ENCODE measurements at regions not wholly inside any gene's neighbourhood (a gene's known extent, or its start where the extent isn't known, plus 50 kb on each side); places are given as distances from the start of the nearest gene placed in this dataset.

DNA sequence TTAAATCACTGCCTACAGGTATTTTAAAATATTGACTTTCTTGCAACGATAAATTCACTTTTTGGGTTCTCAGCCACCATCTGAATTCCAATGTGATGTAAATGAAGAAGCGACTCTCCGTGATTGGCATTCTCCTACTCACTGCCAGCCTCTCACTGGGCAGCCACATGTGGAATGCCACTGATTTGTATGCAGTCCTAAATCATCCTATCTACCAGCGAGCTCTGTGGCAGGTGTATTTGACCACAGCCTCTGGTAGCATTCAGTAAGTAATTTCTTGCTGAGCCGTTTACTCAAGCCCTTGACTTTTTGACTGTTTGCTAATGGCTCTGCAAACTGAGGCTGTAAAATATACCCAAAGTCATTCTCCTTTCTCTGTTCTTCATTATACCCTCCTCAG, 559.0 kb upstream of the SLC10A2 start:
- ChIA-PET CTCF (no interaction called here), POLR2A (no interaction called here)
- no peaks in the 10 kb centered on the region for H3K36me3 ChIP-seq (ENCODE audit: control insufficient read depth in 2 of 2, insufficient read depth in 1 of 2, low read length in 2 of 2)
- H3K9me3 ChIP-seq (ENCODE audit: control insufficient read depth, insufficient read depth, low read depth, low read length): no peaks in the 10 kb centered on the region
- H3K4me3 ChIP-seq (ENCODE audit: low read depth, low read length): no peak overlapping the region
- H3K4me1 ChIP-seq (ENCODE audit: control insufficient read depth, insufficient read depth, low read length): no peaks in the 10 kb centered on the region
- TF ChIP-seq ZFP69B (tag by site-specific recombination; IDR thresholded peaks at IDR 0.05) (no peak), ZNF701 (tag by site-specific recombination; IDR thresholded peaks at IDR 0.05) (no peak), ZNF10 (tag by site-specific recombination; IDR thresholded peaks at IDR 0.05) (no peak)
- no peak overlapping the region for H3K27ac ChIP-seq (ENCODE audit: extremely low read depth, low read depth, low read length)

DNA sequence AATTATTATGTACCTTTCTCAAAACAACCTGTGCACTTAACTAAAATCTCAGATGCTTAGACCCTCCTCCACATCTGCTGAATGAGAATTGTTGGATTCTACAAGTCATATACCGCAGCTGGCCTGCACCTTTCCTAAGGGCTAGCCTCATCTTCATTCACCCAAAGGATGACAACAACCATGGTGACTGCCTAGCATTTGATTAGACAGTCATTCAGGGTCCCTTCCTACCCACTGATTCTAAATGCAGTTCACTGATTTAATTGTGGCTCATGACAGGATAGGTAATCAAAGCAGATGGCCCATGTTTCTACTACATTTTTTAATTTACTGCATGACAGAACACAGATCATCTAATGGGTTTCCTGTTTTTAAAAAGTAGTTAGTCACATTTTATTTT, 551.9 kb upstream of the SLC10A2 start:
- POLR2A ChIA-PET: no interaction called here
- H3K9me3 ChIP-seq (ENCODE audit: control insufficient read depth, insufficient read depth, low read depth, low read length): no peaks in the 10 kb centered on the region
- CTCF ChIA-PET: no interaction called here
- H3K4me3 ChIP-seq (ENCODE audit: low read depth, low read length): no peak overlapping the region
- TF ChIP-seq OSR2 (tag by site-specific recombination; IDR thresholded peaks at IDR 0.05): no peak
- TF ChIP-seq, protein P1, sequence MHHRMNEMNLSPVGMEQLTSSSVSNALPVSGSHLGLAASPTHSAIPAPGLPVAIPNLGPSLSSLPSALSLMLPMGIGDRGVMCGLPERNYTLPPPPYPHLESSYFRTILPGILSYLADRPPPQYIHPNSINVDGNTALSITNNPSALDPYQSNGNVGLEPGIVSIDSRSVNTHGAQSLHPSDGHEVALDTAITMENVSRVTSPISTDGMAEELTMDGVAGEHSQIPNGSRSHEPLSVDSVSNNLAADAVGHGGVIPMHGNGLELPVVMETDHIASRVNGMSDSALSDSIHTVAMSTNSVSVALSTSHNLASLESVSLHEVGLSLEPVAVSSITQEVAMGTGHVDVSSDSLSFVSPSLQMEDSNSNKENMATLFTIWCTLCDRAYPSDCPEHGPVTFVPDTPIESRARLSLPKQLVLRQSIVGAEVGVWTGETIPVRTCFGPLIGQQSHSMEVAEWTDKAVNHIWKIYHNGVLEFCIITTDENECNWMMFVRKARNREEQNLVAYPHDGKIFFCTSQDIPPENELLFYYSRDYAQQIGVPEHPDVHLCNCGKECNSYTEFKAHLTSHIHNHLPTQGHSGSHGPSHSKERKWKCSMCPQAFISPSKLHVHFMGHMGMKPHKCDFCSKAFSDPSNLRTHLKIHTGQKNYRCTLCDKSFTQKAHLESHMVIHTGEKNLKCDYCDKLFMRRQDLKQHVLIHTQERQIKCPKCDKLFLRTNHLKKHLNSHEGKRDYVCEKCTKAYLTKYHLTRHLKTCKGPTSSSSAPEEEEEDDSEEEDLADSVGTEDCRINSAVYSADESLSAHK (tag by site-specific recombination; IDR thresholded peaks at IDR 0.05): no peak
- no peak for TF ChIP-seq ZNF610 (tag by site-specific recombination; IDR thresholded peaks at IDR 0.05; ENCODE audit: borderline replicate concordance)
- no peak for TF ChIP-seq ZNF302 (tag by site-specific recombination; IDR thresholded peaks at IDR 0.05; ENCODE audit: low read depth)
- no peak for TF ChIP-seq ZNF529 (tag by site-specific recombination; IDR thresholded peaks at IDR 0.05; ENCODE audit: insufficient replicate concordance)
- TF ChIP-seq ZNF184 (tag by site-specific recombination; IDR thresholded peaks at IDR 0.05): no peak
- TF ChIP-seq, protein P2, sequence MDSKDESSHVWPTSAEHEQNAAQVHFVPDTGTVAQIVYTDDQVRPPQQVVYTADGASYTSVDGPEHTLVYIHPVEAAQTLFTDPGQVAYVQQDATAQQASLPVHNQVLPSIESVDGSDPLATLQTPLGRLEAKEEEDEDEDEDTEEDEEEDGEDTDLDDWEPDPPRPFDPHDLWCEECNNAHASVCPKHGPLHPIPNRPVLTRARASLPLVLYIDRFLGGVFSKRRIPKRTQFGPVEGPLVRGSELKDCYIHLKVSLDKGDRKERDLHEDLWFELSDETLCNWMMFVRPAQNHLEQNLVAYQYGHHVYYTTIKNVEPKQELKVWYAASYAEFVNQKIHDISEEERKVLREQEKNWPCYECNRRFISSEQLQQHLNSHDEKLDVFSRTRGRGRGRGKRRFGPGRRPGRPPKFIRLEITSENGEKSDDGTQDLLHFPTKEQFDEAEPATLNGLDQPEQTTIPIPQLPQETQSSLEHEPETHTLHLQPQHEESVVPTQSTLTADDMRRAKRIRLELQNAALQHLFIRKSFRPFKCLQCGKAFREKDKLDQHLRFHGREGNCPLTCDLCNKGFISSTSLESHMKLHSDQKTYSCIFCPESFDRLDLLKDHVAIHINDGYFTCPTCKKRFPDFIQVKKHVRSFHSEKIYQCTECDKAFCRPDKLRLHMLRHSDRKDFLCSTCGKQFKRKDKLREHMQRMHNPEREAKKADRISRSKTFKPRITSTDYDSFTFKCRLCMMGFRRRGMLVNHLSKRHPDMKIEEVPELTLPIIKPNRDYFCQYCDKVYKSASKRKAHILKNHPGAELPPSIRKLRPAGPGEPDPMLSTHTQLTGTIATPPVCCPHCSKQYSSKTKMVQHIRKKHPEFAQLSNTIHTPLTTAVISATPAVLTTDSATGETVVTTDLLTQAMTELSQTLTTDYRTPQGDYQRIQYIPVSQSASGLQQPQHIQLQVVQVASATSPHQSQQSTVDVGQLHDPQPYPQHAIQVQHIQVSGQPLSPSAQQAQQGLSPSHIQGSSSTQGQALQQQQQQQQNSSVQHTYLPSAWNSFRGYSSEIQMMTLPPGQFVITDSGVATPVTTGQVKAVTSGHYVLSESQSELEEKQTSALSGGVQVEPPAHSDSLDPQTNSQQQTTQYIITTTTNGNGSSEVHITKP (tag by site-specific recombination; IDR thresholded peaks at IDR 0.05): no peak
- no peak for TF ChIP-seq ZSCAN30 (tag by site-specific recombination; IDR thresholded peaks at IDR 0.05)
- no peak for TF ChIP-seq RBAK (tag by site-specific recombination; IDR thresholded peaks at IDR 0.05)
- TF ChIP-seq ZNF433 (tag by site-specific recombination; IDR thresholded peaks at IDR 0.05; ENCODE audit: low read depth): no peak
- no peak for TF ChIP-seq ZNF510 (tag by site-specific recombination; IDR thresholded peaks at IDR 0.05; ENCODE audit: insufficient replicate concordance)
- TF ChIP-seq ZSCAN23 (tag by site-specific recombination; IDR thresholded peaks at IDR 0.05): no peak
- TF ChIP-seq, protein P3, sequence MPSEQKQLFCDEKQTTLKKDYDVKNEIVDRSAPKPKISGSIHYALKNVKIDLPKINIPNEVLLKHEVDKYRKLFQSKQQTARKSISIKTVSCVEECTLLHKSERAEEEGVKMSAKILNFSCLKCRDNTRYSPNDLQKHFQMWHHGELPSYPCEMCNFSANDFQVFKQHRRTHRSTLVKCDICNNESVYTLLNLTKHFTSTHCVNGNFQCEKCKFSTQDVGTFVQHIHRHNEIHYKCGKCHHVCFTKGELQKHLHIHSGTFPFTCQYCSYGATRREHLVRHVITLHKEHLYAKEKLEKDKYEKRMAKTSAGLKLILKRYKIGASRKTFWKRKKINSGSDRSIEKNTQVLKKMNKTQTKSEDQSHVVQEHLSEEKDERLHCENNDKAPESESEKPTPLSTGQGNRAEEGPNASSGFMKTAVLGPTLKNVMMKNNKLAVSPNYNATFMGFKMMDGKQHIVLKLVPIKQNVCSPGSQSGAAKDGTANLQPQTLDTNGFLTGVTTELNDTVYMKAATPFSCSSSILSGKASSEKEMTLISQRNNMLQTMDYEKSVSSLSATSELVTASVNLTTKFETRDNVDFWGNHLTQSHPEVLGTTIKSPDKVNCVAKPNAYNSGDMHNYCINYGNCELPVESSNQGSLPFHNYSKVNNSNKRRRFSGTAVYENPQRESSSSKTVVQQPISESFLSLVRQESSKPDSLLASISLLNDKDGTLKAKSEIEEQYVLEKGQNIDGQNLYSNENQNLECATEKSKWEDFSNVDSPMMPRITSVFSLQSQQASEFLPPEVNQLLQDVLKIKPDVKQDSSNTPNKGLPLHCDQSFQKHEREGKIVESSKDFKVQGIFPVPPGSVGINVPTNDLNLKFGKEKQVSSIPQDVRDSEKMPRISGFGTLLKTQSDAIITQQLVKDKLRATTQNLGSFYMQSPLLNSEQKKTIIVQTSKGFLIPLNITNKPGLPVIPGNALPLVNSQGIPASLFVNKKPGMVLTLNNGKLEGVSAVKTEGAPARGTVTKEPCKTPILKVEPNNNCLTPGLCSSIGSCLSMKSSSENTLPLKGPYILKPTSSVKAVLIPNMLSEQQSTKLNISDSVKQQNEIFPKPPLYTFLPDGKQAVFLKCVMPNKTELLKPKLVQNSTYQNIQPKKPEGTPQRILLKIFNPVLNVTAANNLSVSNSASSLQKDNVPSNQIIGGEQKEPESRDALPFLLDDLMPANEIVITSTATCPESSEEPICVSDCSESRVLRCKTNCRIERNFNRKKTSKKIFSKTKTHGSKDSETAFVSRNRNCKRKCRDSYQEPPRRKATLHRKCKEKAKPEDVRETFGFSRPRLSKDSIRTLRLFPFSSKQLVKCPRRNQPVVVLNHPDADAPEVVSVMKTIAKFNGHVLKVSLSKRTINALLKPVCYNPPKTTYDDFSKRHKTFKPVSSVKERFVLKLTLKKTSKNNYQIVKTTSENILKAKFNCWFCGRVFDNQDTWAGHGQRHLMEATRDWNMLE (tag by site-specific recombination; conservative IDR thresholded peaks at IDR 0.05; ENCODE audit: low read depth): no peak
- no peak for TF ChIP-seq ZNF169 (tag by site-specific recombination; IDR thresholded peaks at IDR 0.05)
- no peak for TF ChIP-seq BCL11A (tag by site-specific recombination; IDR thresholded peaks at IDR 0.05; ENCODE audit: low read depth)
- no peak for TF ChIP-seq ZNF23 (tag by site-specific recombination; IDR thresholded peaks at IDR 0.05; ENCODE audit: borderline replicate concordance)
- TF ChIP-seq ZNF426 (tag by site-specific recombination; IDR thresholded peaks at IDR 0.05): no peak
- no peak for TF ChIP-seq ZFP3 (tag by site-specific recombination; IDR thresholded peaks at IDR 0.05; ENCODE audit: low read depth)
- no peak for TF ChIP-seq ZNF76 (tag by site-specific recombination; IDR thresholded peaks at IDR 0.05; ENCODE audit: borderline replicate concordance, low read depth)
- no peak overlapping the region for H3K27ac ChIP-seq (ENCODE audit: extremely low read depth, low read depth, low read length)
- no peaks in the 10 kb centered on the region for H3K36me3 ChIP-seq (ENCODE audit: control insufficient read depth in 2 of 2, insufficient read depth in 1 of 2, low read length in 2 of 2)
- H3K4me1 ChIP-seq (ENCODE audit: control insufficient read depth, insufficient read depth, low read length): no peaks in the 10 kb centered on the region
